ENCODE measurements at regions not wholly inside any gene's neighbourhood (a gene's known extent, or its start where the extent isn't known, plus 50 kb on each side); places are given as distances from the start of the nearest gene placed in this dataset.

DNA sequence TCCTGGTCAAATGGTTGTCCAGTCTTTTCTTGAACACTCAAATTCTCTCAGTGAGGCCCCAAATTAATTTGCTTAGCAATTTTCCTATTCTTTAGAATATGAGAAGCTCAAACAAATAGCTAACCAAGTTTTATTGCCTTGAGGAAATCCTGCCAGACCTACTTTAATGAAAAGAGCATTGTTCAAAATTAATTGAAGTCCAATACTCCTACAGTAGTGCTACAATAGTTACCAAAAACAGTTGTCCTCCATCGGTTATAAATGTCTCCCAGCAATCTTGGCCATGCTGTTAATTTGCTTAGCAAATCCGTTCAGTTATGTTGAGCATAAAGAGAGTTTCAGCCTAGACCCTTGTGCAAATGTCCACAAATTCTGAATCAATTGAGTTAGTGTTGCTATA is 112.9 kb downstream of the MAB21L3 start:
- TF ChIP-seq, protein P1, sequence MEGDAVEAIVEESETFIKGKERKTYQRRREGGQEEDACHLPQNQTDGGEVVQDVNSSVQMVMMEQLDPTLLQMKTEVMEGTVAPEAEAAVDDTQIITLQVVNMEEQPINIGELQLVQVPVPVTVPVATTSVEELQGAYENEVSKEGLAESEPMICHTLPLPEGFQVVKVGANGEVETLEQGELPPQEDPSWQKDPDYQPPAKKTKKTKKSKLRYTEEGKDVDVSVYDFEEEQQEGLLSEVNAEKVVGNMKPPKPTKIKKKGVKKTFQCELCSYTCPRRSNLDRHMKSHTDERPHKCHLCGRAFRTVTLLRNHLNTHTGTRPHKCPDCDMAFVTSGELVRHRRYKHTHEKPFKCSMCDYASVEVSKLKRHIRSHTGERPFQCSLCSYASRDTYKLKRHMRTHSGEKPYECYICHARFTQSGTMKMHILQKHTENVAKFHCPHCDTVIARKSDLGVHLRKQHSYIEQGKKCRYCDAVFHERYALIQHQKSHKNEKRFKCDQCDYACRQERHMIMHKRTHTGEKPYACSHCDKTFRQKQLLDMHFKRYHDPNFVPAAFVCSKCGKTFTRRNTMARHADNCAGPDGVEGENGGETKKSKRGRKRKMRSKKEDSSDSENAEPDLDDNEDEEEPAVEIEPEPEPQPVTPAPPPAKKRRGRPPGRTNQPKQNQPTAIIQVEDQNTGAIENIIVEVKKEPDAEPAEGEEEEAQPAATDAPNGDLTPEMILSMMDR (optimal IDR thresholded peaks at IDR 0.05 in 1 of 3, IDR thresholded peaks at IDR 0.05 in 1 of 3, conservative IDR thresholded peaks at IDR 0.05 in 1 of 3; ENCODE audit: extremely low read depth in 1 of 3, insufficient read depth in 2 of 3, low read length in 3 of 3) = no peak
- no peak for TF ChIP-seq EZH2 (IDR thresholded peaks at IDR 0.05; ENCODE audit: low read length)
